Transverse colon (tissue), 3 donors: ENCODE measurements at regions not wholly inside any gene's neighbourhood (a gene's known extent, or its start where the extent isn't known, plus 50 kb on each side); places are given as distances from the start of the nearest gene placed in this dataset.

Experiments
- CTCF ChIP-seq, 5 experiments: fragments of 200-600 bp in 3 of 5; fragments of 450-650 bp in 2 of 5; sonication (generic) in 3 of 5; IDR thresholded peaks; 1 replicate in 2 of 5; 2 replicates in 3 of 5; pipeline ENCODE4 v1.5.1; 2016 to 2017; ENCODE audit warnings: antibody characterized with exemption in 5 of 5, inconsistent platforms in 3 of 5, mild to moderate bottlenecking in 2 of 5, moderate library complexity in 1 of 5
- POLR2A ChIP-seq: fragments of 450-650 bp; IDR thresholded peaks from one replicate; pipeline ENCODE4 v1.6.1; 2016; ENCODE audit warnings: antibody characterized with exemption, mild to moderate bottlenecking, moderate library complexity

GRCh38 chr5:4977416-4978110 is 162.6 kb upstream of the ADAMTS16 start:
- TF ChIP-seq CTCF (IDR thresholded peaks at IDR 0.05) (no peak), POLR2A (no peak)
